Prostate gland (tissue), 2 donors: ENCODE measurements at regions not wholly inside any gene's neighbourhood (a gene's known extent, or its start where the extent isn't known, plus 50 kb on each side); places are given as distances from the start of the nearest gene placed in this dataset.

ENCODE experiments used
- DNase-seq: peaks from one replicate; pipeline ENCODE4 v3.0.0-alpha.2; 2019; ENCODE audit warnings: low spot score
- H3K27ac ChIP-seq, 2 donors: fragments of 200-600 bp; sonication (generic); 2 replicates each; pipeline ENCODE4 v1.5.1; 2017 to 2019
- H3K27me3 ChIP-seq: fragments of 200-600 bp; sonication (generic); replicated peaks from 2 replicates; pipeline ENCODE4 v1.5.1; 2019; ENCODE audit not compliant: insufficient read depth
- H3K36me3 ChIP-seq, 2 donors: fragments of 200-600 bp; sonication (generic); 1 replicate in 1 of 2; 2 replicates in 1 of 2; pipeline versions ENCODE4 v1.5.1 to v1.8.1; 2017 to 2019
- H3K4me1 ChIP-seq: fragments of 200-600 bp; sonication (generic); replicated peaks from 2 replicates; pipeline ENCODE4 v1.5.1; 2019
- H3K4me3 ChIP-seq, 2 donors: fragments of 200-600 bp; sonication (generic); 2 replicates each; pipeline ENCODE4 v1.5.1; 2017 to 2019
- H3K9me3 ChIP-seq: fragments of 200-600 bp; sonication (generic); 2 replicates; pipeline ENCODE4 v1.5.1; 2017
- CTCF ChIP-seq, 4 experiments: fragments of 200-600 bp in 2 of 4; fragments of 450-650 bp in 2 of 4; sonication (generic) in 2 of 4; IDR thresholded peaks; 1 replicate in 3 of 4; 2 replicates in 1 of 4; pipeline ENCODE4 v1.5.1; 2016 to 2019; ENCODE audit warnings: antibody characterized with exemption in 4 of 4, mild to moderate bottlenecking in 2 of 4, moderate library complexity in 2 of 4
- POLR2A ChIP-seq: fragments of 450-650 bp; IDR thresholded peaks from one replicate; pipeline ENCODE4 v1.6.1; 2016; ENCODE audit warnings: antibody characterized with exemption, mild to moderate bottlenecking
- POLR2AphosphoS5 ChIP-seq: sonication (generic); formaldehyde crosslinking; IDR thresholded peaks from one replicate; pipeline ENCODE4 v1.6.1; 2017; ENCODE audit warnings: antibody characterized with exemption
- WGBS: methylation state at CpG from one replicate; pipeline ENCODE4 v1.1.5; 2018; 5-methylcytosine and 5-hydroxymethylcytosine counted together
- intact Hi-C: fragments of 100-400 bp; cut with DNase I; formaldehyde crosslinking; loops from one replicate; pipeline ENCODE4 v1.14.2; 2022

GRCh38 chrX:143095816-143096215 is 70.1 kb downstream of the SPANXN4 start:
- no peak overlapping the region for H3K27ac ChIP-seq
- no peak for DNase-seq
- no peak overlapping the region for H3K4me3 ChIP-seq
- H3K4me1 ChIP-seq = no peaks in the 10 kb centered on the region
- intact Hi-C loops = no loop called here
- no peak for TF ChIP-seq POLR2AphosphoS5
- TF ChIP-seq CTCF (IDR thresholded peaks at IDR 0.05) = no peak
- TF ChIP-seq POLR2A = no peak
- H3K27me3 ChIP-seq = no peaks in the 10 kb centered on the region
- no peaks in the 10 kb centered on the region for H3K36me3 ChIP-seq
- no peaks in the 10 kb centered on the region for H3K9me3 ChIP-seq

DNA sequence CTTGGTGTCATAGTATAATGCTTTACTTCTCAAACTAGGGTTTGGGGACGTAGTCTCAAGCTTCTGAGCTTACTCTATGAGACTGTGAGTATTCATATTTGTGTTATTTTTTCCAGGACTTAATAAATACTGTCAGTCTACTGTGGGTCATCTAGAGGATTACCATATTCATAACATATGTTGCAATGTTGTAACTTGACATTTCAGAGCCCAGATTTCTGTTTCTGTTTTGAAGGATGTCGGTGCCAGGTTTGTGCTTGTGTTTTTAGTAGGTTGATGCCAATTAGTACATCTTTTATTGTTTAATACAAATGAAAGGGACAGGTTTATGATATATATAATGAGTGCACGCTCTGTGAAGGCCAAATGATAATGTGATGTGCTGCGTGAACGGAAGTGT is 69.6 kb downstream of the SPANXN4 start:
- no peak overlapping the region for H3K4me3 ChIP-seq
- no peak for TF ChIP-seq POLR2AphosphoS5
- no peak for TF ChIP-seq CTCF (IDR thresholded peaks at IDR 0.05)
- no peak for TF ChIP-seq POLR2A
- intact Hi-C loops = no loop called here
- H3K36me3 ChIP-seq = no peaks in the 10 kb centered on the region
- DNase-seq = no peak
- H3K27me3 ChIP-seq = no peaks in the 10 kb centered on the region
- no peaks in the 10 kb centered on the region for H3K9me3 ChIP-seq
- no peaks in the 10 kb centered on the region for H3K4me1 ChIP-seq
- 51% methylated on average over 5 of the region's 5 CpGs for WGBS
- no peak overlapping the region for H3K27ac ChIP-seq

DNA sequence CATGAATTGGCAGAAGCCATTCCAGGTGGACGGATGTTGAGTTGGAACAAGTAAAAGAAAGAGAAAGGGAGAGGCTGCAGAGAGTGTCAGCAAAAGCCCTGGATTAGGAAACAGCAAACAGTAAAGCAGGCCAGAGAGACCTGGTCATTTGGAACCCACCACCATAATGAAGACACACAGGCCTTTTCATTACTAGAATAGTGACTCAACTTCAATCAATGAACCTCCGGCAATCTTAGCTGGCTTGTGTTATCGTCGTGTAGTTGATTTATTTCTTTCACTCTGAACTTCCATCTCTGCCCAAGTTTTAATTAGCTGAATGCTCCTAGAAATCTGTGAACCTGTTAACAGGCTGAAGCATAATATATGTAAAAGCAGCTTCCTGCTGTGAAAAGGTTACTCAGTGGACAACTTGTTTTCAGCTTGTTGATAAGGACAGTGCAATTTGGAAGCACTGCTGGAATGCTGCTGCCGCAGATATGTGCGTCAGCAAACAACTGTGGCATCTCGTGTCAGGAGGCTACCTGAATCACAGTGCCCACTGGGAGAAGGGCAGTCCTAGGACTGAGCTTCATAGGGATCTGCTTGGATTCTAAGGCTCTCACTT is 68.8 kb downstream of the SPANXN4 start:
- TF ChIP-seq POLR2A (no peak), POLR2AphosphoS5 (no peak), CTCF (IDR thresholded peaks at IDR 0.05) (no peak)

More for the DNA sequence above, 68.8 kb downstream of the SPANXN4 start:
- no peaks in the 10 kb centered on the region for H3K36me3 ChIP-seq
- H3K4me3 ChIP-seq = no peak overlapping the region
- 78% methylated on average over 7 of the region's 7 CpGs for WGBS
- H3K9me3 ChIP-seq = no peaks in the 10 kb centered on the region
- no peaks in the 10 kb centered on the region for H3K27me3 ChIP-seq
- H3K4me1 ChIP-seq = no peaks in the 10 kb centered on the region
- intact Hi-C loops = no loop called here
- DNase-seq = no peak
- H3K27ac ChIP-seq = no peak overlapping the region
